Uterus (tissue), 3 donors: ENCODE measurements at regions not wholly inside any gene's neighbourhood (a gene's known extent, or its start where the extent isn't known, plus 50 kb on each side); places are given as distances from the start of the nearest gene placed in this dataset.

Experiments used
- DNase-seq, 2 donors: peaks; one replicate each; pipeline ENCODE4 v3.0.0-alpha.2; 2019 to 2020
- H3K27ac ChIP-seq, 2 donors: fragments of 200-600 bp; sonication (generic); 1 replicate in 1 of 2; 2 replicates in 1 of 2; pipeline ENCODE4 v1.5.1; 2016 to 2018
- H3K27me3 ChIP-seq, 2 donors: fragments of 200-600 bp; sonication (generic); one replicate each; pipeline ENCODE4 v1.5.1; 2018 to 2019; ENCODE audit warnings: control low read depth in 1 of 2
- H3K36me3 ChIP-seq, 2 donors: fragments of 200-600 bp; sonication (generic); one replicate each; pipeline ENCODE4 v1.5.1; 2019; ENCODE audit warnings: control low read depth in 1 of 2
- H3K4me1 ChIP-seq, 2 donors: fragments of 200-600 bp; sonication (generic); one replicate each; pipeline ENCODE4 v1.5.1; 2018 to 2019; ENCODE audit warnings: control low read depth in 1 of 2
- H3K4me3 ChIP-seq, 2 donors: fragments of 200-600 bp; sonication (generic); 1 replicate in 1 of 2; 2 replicates in 1 of 2; pipeline ENCODE4 v1.5.1; 2018 to 2019; ENCODE audit warnings: mild to moderate bottlenecking in 1 of 2
- H3K9me3 ChIP-seq, 2 donors: fragments of 200-600 bp; sonication (generic); one replicate each; pipeline ENCODE4 v1.5.1; 2019; ENCODE audit warnings: control low read depth in 1 of 2
- POLR2A ChIP-seq, 2 donors: fragments of 450-650 bp; IDR thresholded peaks; one replicate each; pipeline ENCODE4 v1.6.1; 2016; ENCODE audit warnings: antibody characterized with exemption in 2 of 2, mild to moderate bottlenecking in 1 of 2, moderate library complexity in 1 of 2
- intact Hi-C: fragments of 100-400 bp; cut with DNase I; formaldehyde crosslinking; loops from one replicate; pipeline ENCODE4 v1.15.1; 2023; ENCODE audit warnings: low total_unique reads
- TF ChIP-seq, protein P1 (sequence below), 4 experiments: fragments of 200-600 bp in 2 of 4; fragments of 450-650 bp in 2 of 4; sonication (generic) in 2 of 4; IDR thresholded peaks; one replicate each; pipeline ENCODE4 v1.5.1; 2016 to 2019; ENCODE audit warnings: antibody characterized with exemption in 4 of 4, mild to moderate bottlenecking in 2 of 4, moderate library complexity in 1 of 4
- donor health status: DM: yes; HTN: yes; CAD: no.

DNA sequence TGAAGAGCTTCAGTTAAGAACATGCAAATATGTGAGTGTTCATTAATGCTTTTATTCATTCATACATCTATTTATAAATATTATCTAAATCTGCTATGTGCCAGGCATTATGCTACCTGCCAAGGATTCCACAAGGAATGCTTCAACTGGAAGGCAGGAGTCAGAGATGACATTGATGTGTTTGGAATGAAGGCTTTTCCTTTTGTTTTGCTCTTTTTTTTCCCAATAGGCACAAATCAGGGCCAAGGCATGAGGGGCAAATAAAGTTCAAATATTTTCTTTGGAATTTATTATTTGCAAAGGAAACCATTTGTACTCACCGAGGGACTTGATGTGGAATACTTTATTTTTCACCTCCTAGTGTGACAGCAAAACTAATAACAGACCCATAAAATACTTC is 530.3 kb downstream of the ARL4A start:
- no peaks in the 10 kb centered on the region for H3K4me1 ChIP-seq
- no peak for DNase-seq
- intact Hi-C loops = no loop called here
- no peaks in the 10 kb centered on the region for H3K9me3 ChIP-seq
- TF ChIP-seq, protein P1, sequence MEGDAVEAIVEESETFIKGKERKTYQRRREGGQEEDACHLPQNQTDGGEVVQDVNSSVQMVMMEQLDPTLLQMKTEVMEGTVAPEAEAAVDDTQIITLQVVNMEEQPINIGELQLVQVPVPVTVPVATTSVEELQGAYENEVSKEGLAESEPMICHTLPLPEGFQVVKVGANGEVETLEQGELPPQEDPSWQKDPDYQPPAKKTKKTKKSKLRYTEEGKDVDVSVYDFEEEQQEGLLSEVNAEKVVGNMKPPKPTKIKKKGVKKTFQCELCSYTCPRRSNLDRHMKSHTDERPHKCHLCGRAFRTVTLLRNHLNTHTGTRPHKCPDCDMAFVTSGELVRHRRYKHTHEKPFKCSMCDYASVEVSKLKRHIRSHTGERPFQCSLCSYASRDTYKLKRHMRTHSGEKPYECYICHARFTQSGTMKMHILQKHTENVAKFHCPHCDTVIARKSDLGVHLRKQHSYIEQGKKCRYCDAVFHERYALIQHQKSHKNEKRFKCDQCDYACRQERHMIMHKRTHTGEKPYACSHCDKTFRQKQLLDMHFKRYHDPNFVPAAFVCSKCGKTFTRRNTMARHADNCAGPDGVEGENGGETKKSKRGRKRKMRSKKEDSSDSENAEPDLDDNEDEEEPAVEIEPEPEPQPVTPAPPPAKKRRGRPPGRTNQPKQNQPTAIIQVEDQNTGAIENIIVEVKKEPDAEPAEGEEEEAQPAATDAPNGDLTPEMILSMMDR (IDR thresholded peaks at IDR 0.05) = no peak
- no peak for TF ChIP-seq POLR2A (IDR thresholded peaks at IDR 0.05)
- H3K4me3 ChIP-seq = no peak overlapping the region
- peak overlapping the region in 1 of 2 donors; percentile 56 for H3K27ac ChIP-seq
- H3K27me3 ChIP-seq = no peaks in the 10 kb centered on the region
- no peaks in the 10 kb centered on the region for H3K36me3 ChIP-seq

DNA sequence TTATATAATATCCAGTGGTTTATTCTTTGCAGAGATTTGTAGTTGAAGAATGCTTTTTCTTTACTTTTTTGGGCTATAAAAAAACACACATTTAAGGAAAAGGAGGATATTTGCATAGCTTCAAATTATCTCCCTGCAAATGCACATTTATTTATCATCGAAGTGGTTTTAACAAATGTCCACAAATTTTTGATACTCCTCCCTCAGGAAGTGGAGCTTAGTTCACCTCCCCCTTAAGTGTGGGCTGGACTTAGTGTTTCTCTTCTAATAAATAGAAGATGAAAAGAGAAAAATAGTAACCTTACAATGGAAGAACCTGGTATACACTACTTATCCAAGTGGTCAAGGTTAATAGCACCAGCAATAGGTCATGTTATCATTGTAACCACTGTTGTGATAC is 537.6 kb downstream of the ARL4A start:
- DNase-seq = no peak
- H3K4me3 ChIP-seq = no peak overlapping the region
- TF ChIP-seq, protein P1 (IDR thresholded peaks at IDR 0.05) = no peak
- no peak for TF ChIP-seq POLR2A (IDR thresholded peaks at IDR 0.05)

DNA sequence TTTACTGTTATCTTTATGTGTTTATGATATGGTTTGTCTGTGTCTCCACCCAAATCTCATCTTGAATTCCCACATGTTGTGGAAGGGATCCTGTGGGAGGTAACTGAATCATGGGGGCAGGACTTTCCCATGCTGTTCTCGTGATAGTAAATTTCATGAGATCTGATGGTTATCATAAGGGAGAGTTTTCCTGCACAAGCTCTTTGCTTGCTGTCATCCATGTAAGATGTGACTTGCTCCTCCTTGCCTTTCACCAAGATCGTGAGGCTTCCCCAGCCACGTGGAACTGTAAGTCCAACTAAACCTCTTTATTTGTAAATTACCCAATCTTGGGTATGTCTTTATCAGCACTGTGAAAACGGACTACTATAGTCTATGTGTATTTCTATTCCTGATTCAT is 539.0 kb downstream of the ARL4A start:
- H3K4me3 ChIP-seq = no peak overlapping the region
- no peak for DNase-seq
- H3K27ac ChIP-seq = no peak overlapping the region
- TF ChIP-seq POLR2A (IDR thresholded peaks at IDR 0.05) = no peak
- TF ChIP-seq, protein P1 (IDR thresholded peaks at IDR 0.05) = no peak
- H3K36me3 ChIP-seq = no peaks in the 10 kb centered on the region
- no peaks in the 10 kb centered on the region for H3K9me3 ChIP-seq
- no peaks in the 10 kb centered on the region for H3K27me3 ChIP-seq
- H3K4me1 ChIP-seq = no peaks in the 10 kb centered on the region
- intact Hi-C loops = no loop called here

More for the DNA sequence above, 537.6 kb downstream of the ARL4A start:
- Histone ChIP-seq H3K27me3 (no peaks in the 10 kb centered on the region), H3K36me3 (no peaks in the 10 kb centered on the region), H3K27ac (no peak overlapping the region), H3K9me3 (no peaks in the 10 kb centered on the region), H3K4me1 (no peaks in the 10 kb centered on the region)
- intact Hi-C loops = no loop called here

DNA sequence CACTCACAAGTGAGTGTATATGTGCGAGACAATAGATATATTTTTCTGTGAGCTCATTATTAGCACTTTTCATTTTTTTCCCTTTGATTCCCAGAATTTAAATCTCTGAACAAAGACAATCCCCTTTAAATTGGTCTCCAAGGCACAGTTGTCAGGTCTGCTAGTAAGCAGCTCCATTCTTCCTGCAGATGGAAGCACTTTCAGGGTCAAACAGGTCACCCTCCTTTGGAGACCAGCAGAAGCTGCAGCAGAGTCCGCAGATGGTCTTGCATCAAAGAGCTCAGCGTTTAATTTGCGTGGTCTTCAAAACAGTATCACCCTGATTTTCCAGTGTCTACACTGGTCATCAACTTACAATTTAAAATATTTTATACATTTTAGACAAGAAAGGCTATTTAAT is 543.8 kb downstream of the ARL4A start:
- intact Hi-C loops = no loop called here
- no peaks in the 10 kb centered on the region for H3K36me3 ChIP-seq
- no peak for DNase-seq

DNA sequence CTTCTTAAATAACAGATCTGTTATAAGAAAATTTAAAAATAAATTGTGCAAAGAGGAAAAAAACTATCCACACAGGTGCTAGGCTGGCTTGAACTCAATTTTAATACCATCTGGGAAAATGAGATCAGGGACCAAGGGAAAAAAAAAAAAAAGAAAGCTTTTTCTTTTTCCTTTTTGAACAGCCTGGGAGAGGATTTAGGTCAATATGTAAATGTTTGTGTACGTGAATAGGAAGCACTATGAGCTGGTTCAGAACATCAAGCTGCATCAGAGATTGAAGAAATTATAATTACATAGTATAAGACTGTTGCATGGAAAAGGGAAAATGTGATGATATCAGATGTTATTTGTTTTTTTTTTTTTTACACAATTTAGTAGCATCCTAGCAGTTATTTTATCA is 548.0 kb downstream of the ARL4A start:
- H3K27ac ChIP-seq = no peak overlapping the region
- H3K4me1 ChIP-seq = no peaks in the 10 kb centered on the region
- no peak for DNase-seq
- no peaks in the 10 kb centered on the region for H3K27me3 ChIP-seq
- H3K36me3 ChIP-seq = no peaks in the 10 kb centered on the region
- no peaks in the 10 kb centered on the region for H3K9me3 ChIP-seq
- intact Hi-C loops = no loop called here
- TF ChIP-seq, protein P1 (IDR thresholded peaks at IDR 0.05) = no peak
- no peak for TF ChIP-seq POLR2A (IDR thresholded peaks at IDR 0.05)
- H3K4me3 ChIP-seq = no peak overlapping the region

More for the DNA sequence above, 543.8 kb downstream of the ARL4A start:
- Histone ChIP-seq H3K27ac (no peak overlapping the region), H3K4me1 (no peaks in the 10 kb centered on the region), H3K4me3 (no peak overlapping the region), H3K9me3 (no peaks in the 10 kb centered on the region), H3K27me3 (no peaks in the 10 kb centered on the region)
- TF ChIP-seq, protein P1 (IDR thresholded peaks at IDR 0.05) = no peak
- no peak for TF ChIP-seq POLR2A (IDR thresholded peaks at IDR 0.05)
